ENCODE measurements at regions not wholly inside any gene's neighbourhood (a gene's known extent, or its start where the extent isn't known, plus 50 kb on each side); places are given as distances from the start of the nearest gene placed in this dataset.

DNA sequence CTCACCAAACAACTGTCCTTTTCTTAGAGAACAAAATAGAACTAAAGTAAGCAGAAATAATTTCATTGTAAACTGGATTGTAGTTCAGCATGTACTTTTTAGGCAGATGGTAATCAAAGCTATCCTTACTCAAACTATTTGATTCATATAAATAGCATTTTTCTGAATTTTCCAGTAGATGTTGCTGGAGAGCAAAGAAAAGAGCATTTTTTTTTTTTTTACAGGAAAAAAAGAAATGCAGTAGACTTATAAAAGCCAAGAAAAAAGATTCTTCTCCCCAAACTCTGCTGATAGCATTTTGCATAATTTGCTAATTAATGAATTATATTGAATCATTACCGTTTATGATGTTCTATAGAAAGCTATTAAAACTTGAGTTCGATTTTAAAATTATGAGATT is 715.3 kb upstream of the WWC1 start:
- DNase-seq: no peak

DNA sequence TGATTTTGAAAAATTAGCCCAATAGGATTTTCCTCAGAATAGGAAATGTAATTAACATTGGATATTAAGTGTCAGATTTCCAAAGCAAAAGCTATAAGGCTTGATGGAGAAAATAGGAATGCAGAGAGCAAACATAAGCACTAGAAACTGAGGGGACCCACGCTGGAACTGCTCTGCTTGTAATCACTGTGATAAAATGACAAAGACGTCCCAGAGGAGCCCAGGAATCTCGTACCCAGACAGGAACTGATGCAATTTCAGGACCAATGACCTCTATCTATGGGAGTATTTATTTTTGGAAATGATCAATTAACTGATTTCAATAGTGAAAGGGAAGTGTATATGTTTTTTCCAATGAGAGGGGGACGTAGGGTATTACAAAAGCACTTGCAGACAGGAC is 714.5 kb upstream of the WWC1 start:
- DNase-seq: no peak

DNA sequence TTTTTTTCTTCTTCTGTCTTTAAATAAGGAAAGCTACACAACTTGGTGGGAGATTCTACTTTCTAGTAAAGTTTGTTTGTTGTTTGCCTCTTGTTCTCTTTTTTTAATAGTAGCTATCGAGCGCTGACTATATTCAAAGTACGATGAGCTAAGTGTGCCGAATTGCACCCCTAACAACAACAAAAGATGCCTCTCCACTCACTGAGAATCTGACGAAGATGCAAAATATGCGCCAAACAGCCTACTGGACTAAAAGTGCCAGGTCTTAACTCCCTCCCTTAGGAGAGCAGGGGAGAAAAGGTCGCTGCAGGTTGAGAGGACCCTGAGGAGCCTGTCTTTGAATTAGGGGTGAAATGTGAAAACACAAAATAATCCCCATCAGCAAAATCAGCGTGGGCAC is 713.8 kb upstream of the WWC1 start:
- no peak for DNase-seq

DNA sequence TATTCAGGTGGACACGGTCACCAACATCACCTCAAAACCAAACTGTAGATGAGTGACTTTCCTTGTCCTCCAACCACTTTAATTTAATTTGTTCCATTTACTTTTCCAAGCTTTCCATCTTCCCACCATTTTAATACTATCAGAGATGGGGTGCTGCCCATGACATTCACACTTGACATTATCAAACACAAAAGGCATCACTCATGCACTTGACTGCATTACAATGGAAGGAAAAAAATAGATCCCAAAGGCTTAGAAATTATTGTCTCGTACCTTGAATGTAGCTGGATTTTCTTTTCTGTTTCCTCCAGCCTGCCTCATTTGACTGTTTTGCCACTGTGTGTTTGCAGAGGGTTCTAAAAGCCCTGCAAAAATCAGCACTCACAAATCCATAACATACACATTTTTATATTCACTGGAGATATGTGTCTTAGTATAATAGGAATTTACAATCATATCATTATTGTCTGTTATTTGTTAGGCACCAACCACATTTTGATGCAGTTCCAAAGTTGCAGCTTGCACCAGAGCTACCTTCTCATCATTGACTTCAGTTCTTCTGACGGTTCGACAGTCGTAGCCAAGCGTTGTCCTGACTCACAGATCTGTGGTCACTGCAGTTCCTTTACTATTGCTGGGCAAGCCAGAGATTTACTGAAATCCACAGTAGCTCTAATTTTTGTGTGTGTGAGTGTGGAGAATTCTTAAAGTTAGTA is 712.3 kb upstream of the WWC1 start:
- DNase-seq: no peak

DNA sequence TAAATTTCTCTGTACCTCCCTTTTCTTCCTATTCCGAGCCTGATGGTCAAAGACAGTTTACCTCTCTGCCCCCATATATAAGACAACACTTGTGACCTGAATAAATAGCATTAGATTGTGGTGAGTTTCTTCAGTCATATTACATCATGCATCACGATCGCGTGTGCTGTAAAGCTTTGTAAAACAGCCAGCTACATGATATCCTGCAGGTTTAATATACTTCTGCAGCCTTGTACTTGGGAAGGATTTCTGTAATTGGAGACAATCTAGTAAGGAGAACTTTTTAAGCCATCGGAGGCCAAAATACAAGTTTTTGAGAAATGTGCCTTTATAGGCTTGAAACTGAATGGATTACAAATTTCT is 711.8 kb upstream of the WWC1 start:
- DNase-seq: no peak

DNA sequence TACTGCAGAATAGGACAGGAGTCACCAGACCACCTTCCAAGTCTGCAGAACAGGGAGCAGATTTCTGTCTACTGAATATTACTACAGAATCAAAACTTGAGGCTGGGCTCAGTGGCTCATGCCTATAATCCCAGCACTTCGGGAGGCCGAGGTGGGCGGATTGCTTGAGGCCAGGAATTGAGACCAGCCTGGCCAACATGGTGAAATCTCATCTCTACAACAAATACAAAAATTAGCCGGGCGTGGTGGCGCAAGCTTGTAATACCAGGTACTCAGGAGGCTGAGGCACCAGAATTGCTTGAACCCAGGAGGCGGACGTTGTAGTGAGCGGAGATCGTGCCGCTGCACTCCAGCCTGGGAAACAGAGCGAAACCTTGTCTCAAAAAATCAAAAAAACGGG is 710.8 kb upstream of the WWC1 start:
- DNase-seq: no peak

DNA sequence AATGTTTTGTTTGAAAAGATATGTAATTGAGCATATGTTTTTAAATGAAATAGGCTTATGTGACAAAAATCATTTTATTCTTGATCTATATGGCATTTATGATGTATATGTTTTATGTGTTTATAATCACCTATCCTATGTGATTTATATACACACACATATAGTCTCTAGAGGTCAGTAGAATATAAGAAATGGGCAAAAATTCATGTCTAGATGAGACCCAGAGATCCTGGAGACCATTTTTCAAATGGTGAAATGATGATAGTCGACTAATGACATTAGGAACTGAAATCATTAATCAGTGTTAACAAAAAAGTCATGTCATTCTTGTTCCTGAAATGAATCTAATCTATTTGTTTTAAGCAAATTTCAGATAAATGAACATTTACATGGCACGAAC is 709.2 kb upstream of the WWC1 start:
- no peak for DNase-seq

DNA sequence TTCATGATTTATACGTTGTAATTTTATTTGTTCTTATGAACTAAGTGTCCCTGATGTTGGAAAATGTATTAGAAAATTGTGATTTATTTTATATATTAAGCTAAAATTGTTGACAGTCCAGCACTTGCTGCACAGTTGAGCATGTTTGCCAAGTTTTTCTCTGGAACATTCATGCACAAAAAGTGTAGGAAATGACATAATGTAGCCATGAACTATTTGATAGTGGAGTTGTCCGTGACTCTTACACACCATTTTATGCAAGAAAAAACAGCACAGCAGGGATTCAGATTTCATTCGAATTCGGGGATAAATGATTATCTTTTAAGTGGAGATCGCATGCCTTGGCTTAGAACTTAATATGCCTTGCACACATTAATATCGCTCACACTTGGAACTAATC is 708.6 kb upstream of the WWC1 start:
- DNase-seq: no peak

DNA sequence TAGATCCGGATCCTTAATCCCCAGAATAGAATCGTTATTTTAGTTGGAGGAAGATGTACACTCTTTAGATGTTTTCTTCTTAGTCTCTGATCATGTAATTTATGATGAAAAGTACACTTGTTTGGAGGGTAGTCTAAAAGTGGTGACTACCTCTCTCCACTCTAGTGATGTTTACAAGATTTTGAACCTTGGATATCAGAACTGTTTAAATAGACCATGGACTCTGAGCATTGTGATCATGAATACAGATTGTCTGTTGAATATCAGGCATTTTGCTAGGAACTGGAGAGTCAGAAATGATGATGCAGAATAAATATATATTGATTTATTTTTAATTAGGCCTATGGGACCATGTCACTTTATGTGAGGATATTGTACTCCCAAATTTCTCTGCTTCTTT is 706.3 kb upstream of the WWC1 start:
- DNase-seq: no peak

DNA sequence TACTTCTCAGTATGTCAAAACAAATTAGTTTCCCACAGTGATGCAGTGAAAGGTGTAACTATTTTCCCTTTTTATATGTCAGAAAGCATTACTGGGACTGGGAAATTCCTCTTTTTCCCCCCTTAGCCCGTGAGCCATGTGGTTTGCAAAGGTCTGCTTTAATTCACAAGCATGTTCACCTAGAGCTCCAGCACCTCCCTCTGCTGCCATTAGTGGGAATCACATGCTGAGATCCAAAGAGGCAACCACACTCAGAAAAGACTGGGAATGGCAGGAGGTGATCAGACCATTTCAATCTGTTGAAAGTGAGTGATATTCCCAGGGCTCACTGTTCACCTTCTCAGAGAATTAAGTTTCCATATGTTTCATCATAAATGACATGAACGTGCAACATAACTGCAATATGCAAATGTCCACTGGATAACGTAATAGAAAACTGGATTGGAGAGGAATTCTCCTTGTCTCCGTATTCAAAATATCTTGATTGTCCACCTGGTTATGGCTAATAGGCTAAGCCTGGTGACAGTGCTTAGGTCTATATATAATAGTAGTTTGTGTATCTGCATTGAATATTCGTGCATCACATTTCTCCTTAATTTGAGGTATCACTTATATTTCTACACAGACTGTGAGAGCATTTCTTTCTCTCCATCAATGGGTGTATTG is 703.5 kb upstream of the WWC1 start:
- no peak for DNase-seq

DNA sequence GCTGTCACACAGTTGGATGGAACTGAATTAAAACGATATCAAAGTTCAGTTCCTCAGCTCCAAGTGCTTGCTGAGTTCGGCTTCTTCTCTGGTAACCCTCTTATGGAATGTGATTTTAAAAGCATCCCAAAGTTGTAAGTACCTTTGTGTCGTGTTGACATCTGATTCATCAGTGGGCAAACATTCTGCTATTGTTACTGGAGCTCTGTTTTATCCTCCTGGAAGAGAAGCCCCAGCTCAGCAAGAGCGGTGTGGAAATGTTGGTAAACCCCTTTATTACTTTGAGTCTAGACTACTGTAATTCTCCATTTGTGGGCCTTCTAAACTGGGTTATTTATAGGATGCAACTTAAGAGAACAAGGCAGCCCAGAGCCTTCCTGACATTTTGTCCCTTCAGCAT is 699.3 kb upstream of the WWC1 start:
- DNase-seq: no peak

DNA sequence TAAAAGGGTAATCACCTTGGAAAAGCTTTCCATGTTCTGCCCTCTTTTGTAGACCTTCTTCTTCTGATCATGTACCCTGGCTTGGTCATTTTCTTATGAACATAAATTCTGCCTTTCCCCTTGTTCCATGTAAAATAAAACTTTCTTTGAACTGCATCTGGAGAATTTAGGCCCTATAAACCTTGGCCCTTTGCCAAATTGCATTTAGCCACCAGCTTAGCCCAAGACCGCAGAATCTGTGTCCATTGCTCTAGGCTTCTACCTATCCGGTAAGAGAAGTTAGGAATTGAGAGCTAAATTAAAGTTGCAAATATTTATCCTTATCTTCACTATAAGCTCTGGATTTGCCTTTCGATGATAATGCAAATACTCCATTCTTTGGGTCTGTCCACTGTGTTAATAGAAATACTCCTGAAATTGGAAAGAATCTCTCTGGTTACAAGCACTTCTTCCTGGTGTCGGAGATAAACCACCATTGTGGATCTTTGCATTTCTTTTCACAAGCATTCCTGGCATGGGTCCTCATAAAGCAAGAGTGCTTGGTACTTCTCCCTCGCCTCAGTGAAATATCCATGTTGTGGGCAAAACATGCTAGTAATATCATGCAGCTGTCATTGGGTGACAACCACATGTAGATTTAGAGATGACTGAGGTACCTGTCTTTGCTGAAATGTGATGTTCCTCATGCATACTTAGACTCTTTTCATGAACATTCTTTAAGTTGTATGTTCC is 698.0 kb upstream of the WWC1 start:
- no peak for DNase-seq

DNA sequence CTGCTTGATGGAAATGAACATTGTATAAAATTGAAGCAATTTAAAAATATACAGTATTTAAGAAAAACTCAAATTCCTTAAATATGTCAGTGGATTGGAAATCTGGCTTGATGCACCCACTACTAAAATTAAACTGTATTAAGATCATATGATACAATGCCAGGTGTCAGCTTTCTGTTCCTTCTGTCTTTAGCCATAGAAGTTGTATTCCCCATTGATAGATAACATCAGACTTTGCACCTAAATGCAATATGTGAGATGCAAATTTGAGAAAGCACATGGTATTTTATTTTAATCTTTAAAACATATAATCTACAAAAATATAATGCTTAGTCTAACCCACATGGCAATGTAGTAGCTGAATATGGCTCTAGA is 697.4 kb upstream of the WWC1 start:
- DNase-seq: no peak

DNA sequence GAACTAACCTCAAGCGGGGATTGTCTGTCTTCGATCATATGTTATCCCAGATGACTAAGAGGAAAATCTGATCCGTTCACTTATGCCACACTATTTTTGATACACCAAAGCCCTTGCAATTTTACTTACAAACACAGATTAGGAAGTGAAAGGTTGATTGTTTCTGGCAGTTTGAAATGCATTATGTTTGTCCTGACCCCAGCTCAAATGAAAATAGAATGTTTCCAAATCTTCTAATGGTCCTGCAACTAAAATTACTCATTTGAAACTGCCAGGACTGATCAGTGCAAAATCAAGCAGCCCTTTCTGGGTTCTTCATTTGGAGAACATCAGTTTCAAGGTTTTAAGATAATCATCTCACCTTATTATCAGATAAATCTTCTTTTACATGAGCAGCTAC is 696.7 kb upstream of the WWC1 start:
- DNase-seq: no peak

DNA sequence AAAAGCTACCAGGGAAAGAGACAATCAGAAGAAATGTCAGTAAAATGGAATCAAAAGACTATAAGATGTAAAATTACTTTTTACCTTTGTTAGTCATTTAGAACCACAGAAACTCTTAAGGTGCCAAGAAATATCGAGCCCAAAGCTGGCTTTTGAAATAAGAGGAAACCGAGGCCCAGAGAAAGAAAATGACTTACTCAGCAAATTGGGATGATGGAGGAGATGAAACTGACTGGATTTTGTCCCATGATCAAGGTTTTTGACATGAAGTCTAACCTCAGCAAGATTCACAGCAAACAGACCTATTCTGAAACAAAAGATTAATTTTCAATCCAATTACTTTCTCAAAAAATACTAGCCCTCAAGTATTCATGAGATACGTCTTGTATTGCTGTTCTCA is 696.2 kb upstream of the WWC1 start:
- DNase-seq: no peak

DNA sequence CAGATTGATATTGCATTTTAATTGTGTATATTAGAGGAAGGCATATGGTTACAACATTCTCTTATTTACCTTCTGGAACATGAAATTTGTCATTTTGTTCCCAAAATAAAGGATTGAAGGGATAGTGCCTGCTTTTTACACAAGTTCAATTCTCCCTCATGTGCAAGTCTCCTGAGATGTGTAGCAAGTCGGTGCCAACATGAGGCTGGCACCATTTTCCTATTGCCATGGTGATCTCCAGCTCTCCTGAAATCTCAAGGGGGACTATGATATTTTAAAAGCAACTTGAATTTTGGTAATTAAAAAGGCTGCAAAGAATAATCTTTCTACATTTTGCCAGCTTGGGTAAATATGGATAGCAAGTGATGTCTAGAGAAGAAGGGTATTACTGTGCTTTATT is 693.3 kb upstream of the WWC1 start:
- no peak for DNase-seq

DNA sequence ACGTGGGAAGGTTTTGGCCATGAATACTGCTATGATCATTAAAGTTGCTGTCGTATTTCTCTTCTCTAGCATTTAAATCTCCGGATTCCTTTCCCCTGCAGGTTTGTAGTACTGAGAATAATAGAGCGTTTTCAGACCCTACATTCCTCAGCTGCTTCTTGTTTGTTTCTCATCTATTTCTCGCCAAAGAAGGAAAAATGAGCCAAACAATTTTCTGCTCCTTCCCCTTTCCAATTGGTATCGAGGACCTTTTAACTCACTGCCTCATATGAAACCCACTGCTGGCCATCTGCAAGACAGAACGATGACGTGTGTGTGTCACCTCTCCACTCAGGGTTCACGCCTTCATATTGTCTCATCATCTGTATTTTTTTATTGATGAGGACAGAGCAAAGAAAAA is 689.4 kb upstream of the WWC1 start:
- no peak for DNase-seq

DNA sequence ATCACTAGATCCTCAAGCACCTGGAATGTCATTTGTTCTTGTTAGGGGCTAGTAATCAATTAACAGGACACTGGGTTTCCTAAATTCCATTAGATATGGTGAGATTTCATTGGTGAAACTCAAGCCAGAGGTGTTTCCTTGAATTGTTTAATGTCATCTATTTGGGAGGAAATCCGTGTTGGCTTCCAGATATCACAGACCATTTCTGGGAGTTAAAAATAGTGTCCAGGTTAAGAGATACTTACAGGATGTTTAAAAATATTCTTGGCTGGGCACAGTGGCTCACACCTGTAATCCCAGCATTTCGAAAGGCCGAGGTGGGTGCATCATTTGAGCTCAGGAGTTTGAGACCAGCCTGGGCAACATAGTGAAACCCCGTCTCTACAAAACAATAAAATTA is 688.3 kb upstream of the WWC1 start:
- no peak for DNase-seq

DNA sequence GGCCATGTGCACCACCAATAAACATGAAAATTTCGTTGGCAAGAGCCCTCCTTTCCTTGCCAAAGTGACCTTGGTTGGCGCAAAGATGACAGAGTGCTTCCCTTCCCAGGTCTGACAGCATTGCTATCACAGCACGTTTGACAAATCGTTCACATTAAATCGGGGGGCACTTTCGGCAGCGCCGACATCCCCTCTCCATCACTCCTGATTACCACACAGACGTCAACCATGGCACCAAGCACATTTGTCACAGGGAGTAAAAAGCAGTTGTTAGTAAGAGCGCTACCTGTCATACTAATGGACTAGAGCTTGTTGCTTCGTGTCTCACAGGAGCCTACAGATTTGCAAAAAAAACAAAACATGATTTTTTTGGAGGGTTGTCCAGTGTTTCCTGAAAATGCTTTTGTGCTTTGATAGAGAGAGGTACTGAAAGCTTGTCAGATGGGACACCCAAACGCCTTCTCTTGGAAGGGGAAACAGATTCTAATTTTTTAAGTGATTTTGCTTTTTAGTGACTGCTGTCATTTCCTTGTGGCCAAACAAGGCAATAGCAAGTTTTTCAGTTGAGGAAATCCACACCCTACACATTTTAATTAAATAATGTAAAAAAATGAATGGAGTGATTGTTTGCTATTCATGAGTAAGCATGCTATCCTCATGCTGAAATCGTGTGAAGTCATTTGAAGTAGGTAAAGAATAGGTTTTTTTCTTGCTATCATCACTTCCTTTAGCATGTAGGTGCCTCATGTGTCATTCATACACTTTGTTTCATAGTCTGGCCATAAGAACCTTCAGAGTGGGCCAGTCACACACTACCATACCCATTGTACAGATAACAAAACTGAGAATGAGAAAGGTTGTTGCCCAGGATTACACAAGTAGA is 682.8 kb upstream of the WWC1 start:
- DNase-seq: no peak

DNA sequence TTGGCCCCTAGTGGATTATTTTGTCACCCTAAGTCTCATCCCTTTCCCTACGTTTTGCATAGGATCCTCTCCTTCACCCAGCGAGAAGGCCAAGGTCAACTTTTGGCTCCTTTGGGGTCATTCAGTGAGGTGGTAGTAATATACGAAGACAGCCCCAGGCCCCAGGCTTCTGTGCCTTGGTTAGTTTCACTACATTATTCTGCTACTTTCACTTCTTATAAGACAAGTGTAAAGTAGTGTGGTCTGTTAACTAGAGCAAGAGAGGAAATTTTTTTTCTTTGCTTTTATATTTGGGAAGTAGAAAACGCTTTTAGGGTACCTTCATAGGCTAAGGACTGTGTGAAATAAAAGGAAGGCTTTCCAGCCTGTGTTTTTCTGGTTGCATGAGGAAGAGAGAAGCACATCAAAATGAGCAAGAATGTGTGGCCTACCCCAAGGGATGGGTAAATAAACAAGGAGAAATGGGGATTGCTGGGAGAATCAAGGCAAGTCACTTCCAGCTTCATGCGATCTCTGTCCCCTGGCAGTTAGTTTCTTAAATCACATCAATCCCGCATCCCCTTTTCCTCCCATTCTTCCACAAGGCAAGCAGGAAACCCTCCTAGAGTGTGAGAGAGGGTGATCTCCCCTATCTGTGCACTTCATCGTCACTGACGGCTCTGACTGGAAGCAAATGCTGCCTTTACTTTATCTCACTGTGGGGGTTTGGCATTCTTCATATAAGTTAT is 677.0 kb upstream of the WWC1 start:
- DNase-seq: no peak

DNA sequence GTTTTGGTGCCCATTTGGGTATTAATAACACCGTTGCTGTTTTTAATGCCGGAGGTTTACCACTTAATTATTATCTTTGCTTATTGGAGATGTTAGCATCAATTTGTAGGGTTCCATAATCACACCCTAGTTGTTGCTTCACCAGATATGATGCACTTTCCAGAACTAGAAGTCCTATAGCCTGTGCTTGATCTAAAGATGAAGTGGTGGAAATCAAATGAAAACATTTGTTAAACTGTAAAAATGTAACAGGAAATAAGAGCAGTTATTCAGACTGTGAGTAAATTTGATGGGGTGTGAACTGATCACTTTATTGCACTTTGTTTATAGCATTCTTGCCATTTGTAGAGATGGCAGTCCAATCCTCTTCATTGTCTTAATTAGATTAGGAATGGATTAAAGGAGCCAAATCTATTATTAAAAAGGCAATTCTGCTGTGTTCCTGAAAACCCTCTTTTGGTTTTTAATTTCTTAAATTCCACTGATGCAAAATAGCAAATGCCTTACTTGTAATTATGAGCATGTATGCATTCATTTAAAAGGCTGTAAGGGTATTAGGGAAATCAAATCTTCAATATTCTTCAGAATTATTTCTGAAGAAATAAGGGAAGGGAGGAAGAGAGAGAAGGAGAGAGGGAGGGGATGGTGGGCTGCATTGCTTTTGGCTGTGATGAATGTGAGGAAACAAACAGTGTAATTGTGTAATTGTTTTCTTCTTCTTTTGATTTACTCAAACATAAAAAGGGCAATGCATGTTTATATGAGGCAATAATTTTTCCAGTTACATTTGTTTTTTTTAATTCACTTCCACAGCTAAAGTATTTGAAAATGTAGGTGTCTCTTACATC is 675.2 kb upstream of the WWC1 start:
- DNase-seq: no peak

DNA sequence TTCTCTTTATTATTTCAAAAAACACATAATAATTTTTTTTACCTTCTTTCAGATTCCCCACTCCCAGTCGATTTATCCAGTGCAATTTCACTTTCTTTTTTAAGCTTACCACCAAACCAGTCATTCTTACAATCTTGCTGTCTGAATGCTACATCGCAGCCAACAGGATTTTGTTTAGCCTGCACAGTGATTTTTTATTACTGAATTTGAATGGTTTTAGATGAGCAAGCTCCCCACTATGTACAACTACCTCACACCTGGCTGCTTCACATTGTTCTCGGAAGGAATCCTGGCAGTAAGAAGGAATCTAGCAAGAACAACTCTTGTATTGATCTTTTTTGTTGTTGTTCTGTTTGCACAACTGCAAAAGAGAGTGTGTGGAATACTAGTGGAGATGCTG is 668.1 kb upstream of the WWC1 start:
- DNase-seq: no peak

Data from DMS 273 treated with DMSO at 0.1 percent for 48 hours (cell line).